NCI-H2227 treated with DMSO at 0.1 percent for 48 hours (cell line): ENCODE measurements at regions not wholly inside any gene's neighbourhood (a gene's known extent, or its start where the extent isn't known, plus 50 kb on each side); places are given as distances from the start of the nearest gene placed in this dataset.

Experiments used
- DNase-seq: peaks from one replicate; lab custom pipeline; 2025; lab: John Stamatoyannopoulos, UW

GRCh38 chr4:175871774-175872405 is 59.8 kb upstream of the GPM6A start:
- DNase-seq, result no peak

DNA sequence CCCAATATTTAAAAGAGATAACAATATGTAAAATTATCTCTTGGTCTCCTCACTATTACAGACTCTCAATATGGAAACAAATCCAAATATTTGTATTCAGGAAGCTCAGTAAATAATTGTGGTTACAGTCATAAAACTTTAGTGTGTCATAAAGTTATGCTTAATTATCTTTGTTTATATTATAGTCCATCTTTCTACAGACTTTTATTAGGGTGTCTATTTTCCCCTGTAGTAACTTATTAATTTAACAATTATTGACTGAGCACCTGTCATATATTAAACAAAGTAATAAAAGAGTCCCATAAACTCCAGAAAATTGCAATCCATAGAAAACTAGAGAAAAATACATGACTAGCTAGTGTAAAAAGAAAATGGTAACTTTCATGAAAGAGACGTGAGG is 61.6 kb upstream of the GPM6A start:
- DNase-seq, result no peak

- no peak for DNase-seq
Measured at GRCh38 chr4:175874306-175874705, 62.2 kb upstream of the GPM6A start.

GRCh38 chr4:175875993-175876771 is 64.1 kb upstream of the GPM6A start:
- DNase-seq, result no peak

- DNase-seq, result no peak
Measured at GRCh38 chr4:175882891-175883290, 70.8 kb upstream of the GPM6A start.

GRCh38 chr4:175884048-175884447 is 72.0 kb upstream of the GPM6A start:
- no peak for DNase-seq

DNA sequence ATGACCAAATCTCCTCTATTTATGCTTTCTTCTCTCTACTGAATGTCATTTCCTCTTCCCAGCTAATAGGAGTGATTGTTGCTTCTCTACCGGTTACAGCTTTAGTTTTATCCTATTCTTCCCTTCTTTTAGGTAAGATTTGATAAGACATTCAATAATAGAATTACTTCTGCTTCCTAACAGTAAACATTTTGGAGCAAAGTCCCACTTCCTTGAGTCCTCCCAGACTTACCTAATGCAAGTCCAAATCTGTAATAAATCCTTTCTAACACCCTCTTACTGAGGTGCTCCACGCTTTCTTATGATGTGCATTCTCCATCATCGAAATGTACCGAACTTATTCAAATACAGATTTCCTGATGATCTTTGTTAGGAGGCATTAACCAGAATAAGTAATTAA is 79.2 kb upstream of the GPM6A start:
- DNase-seq, result no peak

- peak; percentile 38 for DNase-seq
Measured at GRCh38 chr4:175891851-175892250, 79.8 kb upstream of the GPM6A start.

- no peak for DNase-seq
Measured at GRCh38 chr4:175905925-175906324, 93.9 kb upstream of the GPM6A start.

DNA sequence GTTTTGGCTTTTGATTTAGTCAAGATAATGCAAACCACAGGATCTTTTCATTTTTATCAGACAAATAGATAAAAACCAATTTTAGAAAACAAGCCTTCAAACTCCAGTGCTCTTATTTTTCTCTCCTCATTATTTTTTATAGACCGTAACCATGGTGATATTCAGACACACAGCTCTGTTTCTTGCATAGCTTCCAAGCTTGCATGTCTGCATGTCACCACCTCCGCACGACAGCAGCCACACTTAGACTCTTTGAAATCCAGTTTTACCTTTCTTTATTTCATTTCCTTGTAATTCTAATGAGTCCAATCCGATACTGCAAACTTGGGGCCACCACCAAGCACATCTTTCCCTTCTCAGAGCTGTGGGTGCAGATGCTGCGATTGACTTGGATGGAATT is 94.3 kb upstream of the GPM6A start:
- no peak for DNase-seq

DNA sequence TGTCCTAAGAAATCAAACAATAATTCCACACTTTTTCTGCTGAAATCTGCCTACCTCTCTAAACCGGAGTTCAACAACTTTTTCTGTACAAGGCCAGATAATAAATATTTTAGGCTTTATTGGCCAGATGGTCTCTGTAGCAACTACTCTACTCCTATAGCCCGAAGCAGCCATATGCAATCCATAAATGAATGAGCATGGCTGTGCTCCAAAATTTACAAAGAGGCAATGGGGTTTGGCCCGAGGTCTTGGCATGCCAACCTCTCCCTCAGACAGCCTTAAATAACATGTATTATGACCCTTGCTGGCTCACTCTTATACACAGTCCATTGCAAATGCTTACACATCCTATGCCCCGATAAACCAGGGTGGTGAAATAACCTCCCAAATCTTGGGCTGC is 98.6 kb upstream of the GPM6A start:
- DNase-seq, result no peak

- no peak for DNase-seq
Measured at GRCh38 chr4:175916626-175917351, 104.7 kb upstream of the GPM6A start.

GRCh38 chr4:175927121-175927520 is 115.1 kb upstream of the GPM6A start:
- DNase-seq, result no peak

DNA sequence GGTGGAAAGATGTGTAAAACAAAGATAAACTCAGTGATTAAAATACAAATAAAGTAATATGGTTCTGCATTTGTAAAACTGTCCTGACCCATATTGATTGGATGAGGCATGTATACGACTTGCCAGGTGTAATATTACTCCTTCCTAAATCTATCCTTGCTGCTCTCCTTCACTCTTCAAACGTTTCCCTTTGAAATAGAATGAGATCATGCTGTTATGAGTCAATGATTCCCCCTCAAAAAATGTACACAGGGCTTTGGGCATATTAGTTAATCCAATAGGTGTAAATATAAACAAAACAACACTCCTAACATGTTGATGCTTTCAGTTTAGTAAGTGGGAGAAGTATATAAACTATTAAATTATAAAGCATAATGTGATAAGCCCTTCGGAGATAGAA is 117.4 kb upstream of the GPM6A start:
- DNase-seq, result no peak

GRCh38 chr4:175929932-175930331 is 117.9 kb upstream of the GPM6A start:
- no peak for DNase-seq

DNA sequence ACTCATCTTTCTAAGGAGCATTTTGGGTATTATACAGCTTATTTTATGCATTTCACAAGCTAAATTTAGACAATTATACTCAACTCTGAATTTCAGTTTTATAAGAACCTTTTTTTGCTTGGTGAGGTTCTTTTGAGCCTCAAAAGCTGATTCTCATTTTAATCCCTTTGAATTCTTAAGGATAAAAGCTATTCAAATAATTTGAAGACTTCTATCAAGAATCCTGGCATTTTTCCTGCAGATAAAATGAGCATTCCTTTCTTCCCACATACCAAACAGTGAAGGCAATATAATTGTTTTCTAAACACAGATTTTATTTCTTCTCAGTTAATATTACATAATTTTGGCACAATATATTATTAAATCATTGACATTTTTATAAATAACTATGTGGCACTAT is 118.4 kb upstream of the GPM6A start:
- DNase-seq, result no peak

- DNase-seq, result no peak
Measured at GRCh38 chr4:175932116-175932515, 120.1 kb upstream of the GPM6A start.

- no peak for DNase-seq
Measured at GRCh38 chr4:175934506-175934905, 122.4 kb upstream of the GPM6A start.

- no peak for DNase-seq
Measured at GRCh38 chr4:175935016-175935661, 123.1 kb upstream of the GPM6A start.

DNA sequence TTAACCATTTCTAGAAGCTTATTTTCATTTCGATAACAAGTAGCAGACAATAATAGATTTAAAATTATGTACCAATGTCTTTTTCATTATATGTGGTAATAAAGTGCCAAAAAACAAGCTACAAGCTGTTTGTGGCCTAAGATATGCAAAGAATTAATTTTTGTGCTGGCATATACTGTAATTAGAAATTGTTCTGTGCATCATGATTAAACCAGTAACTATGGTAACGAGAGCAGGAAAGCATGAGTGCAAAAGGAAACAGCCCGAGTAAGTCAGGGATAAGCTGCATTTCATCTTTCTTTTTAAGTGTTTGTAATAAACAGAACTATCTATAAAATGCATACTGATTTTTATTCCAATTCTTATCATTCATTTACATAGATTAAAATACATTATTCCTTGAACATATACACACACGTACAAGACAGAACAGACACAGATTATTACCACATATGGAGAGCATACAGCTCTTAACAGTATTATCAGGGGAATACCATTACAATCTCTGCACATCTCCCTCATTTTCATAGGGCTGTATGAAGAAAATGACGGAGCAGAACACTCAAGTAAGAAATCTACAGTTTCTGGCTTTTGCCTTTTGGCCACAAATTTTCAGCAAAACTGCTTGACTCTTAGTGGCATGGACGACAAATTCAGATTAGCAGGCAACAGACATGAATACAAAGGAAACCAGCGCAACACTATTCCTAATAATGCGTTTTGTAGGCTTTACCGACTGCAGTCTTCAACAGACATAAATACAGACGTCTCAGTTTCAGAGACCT is 121.3 kb upstream of the WDR17 start:
- DNase-seq, result no peak

- no peak for DNase-seq
Measured at GRCh38 chr4:175946472-175947116, 119.0 kb upstream of the WDR17 start.
